NCI-H146 treated with DMSO at 0.1 percent for 48 hours (cell line): ENCODE measurements at regions not wholly inside any gene's neighbourhood (a gene's known extent, or its start where the extent isn't known, plus 50 kb on each side); places are given as distances from the start of the nearest gene placed in this dataset.
"Not testable (repeated sequence)": the region's sequence is repeated elsewhere in the genome, so short reads cannot be mapped to it uniquely, and the experiment has no call there.

Experiments
- DNase-seq: peaks from one replicate; lab custom pipeline; 2025; ENCODE audit not compliant: unreplicated experiment; lab: John Stamatoyannopoulos, UW

DNA sequence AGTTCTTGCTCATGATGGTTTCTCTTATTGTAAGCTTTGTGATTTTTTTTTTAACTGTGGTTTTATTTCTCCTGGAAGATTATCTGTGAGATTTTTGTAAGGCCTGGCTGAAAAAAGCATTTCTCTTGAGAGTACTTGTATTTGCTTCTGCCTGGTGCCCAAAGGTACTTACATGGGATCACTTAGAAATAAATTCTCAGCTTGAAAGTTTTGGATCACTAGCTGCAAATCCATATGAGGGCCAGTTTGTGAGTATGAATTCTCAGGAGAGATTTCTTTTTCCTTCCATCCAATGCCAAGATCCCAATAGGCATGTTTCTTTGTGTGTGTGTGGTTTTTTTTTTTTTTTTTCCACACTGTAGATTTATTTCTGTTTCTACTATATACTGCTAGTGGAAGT lies 1884.7 kb upstream of the PCDH7 start:
- DNase-seq, result no peak

DNA sequence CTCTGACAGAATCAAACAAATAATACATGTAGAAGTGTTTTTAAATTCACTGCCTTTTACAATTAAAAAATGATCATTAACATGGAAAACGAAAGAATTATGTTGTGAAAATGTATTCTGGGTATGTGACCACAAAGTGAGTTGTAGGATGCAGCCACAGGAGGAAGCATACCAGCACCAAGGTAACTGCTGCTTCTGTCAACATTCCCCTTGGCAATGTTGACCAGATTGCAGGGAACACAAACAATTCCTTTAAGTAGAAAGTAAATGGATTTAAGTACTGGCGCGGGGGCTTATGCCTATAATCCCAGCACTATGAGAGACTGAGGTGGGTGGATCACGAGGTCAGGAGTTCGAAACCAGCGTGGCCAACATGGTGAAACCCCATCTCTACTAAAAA lies 1877.9 kb upstream of the PCDH7 start:
- DNase-seq, result no peak

DNA sequence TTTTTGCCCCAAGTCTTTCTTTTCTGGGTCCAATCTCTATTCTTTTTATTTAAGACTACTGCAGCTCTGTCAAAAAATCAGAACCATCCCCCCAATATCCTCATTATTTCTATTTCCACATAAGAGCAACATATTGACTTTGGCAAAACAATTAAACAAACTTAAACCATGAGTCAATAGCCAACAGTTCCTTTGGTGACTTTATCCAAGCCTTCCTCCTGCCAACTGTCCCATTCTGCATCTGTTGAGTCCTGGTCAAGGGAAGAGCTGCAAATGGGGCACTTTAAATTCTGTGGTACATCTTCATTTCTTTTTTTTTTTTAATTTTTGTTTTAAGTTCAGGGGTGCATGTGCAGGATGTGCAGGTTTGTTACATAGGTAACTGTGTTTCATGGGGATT lies 1875.0 kb upstream of the PCDH7 start:
- DNase-seq, result no peak

DNA sequence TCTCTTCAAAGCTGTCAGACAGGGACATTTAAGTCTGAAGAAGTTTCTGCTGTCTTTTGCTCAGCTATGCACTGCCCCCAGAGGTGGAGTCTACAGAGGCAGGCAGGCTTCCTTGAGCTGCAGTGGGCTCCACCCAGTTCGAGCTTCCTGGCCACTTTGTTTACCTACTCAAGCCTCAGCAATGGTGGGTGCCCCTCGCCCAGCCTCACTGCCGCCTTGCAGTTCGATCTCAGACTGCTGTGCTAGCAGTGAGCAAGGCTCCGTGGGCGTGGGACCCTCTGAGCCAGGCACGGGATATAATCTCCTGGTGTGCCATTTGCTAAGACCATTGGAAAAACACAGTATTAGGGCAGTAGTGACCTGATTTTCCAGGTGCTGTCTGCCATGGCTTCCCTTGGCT lies 1863.1 kb upstream of the PCDH7 start:
- DNase-seq, result not testable (repeated sequence)

DNA sequence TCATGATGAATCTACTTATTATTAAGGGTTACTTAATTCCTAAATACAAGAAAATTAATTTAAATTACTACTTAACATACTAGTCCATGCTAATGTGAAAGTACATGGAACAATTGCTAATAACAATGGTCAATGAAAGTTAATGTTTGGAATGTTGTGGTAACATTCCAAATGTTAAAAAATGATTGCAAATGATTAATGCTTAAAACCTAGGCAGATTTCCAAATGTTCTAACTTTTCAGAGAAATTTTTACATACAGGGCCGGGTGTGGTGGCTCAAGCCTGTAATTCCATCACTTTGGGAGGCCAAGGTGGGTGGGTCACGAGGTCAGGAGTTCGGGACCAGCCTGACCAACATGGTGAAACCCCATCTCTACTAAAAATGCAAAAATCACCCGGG lies 1851.3 kb upstream of the PCDH7 start:
- no peak for DNase-seq

DNA sequence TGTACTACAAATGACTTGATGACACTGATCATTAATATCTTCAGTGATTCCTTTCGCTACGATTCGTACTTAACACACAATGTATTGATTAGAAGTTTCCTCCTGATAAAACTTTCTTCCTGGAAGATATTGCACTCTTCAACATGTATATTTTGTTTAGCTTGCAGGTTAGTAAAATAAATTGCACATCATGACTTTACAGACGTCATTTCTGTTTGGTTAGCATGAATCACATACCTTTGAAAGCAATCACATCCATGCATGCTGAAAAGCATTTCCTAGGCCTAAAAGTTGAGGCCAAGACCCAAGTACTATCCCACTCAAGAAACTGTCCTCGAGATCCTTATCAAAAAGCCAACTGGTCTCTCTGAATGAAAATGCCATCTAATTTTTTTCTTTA lies 1841.0 kb upstream of the PCDH7 start:
- DNase-seq, result no peak

DNA sequence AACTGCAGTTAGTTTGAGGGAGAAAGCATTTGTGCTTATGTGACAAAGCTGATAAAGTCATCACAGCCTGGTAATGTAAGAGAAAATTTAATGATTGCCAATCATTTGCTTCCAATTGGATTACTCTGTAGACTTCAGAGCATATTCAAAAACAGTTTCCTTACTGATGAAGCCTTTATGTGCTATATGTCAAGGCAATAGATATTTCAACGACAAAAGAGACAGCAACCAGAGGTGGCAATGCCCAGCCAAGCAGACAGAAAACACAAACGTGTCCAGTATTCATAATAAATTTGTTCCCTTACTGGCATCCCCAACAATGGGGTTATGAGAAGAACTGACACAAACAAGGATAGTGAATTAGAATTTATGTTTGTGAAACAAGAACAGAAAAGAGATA lies 1840.3 kb upstream of the PCDH7 start:
- no peak for DNase-seq

DNA sequence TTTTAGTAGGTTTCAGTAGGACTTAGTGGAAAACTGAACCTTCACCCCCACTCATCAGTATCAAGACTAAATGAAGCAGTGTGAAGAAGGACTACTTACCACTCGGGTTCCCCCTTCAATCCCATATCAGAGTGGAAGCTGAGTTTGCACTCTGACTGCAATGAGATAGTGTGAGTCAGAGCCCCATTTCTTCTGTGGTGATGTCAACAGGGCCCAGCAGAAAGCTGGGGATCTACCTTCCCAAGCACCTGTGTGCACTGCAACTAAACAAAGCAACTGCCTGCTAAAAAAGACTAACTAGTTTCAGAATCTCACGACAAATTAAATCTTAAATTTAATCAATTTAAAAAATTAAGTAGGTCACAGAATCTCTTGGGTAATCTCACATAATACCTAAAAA lies 1837.0 kb upstream of the PCDH7 start:
- DNase-seq, result no peak

DNA sequence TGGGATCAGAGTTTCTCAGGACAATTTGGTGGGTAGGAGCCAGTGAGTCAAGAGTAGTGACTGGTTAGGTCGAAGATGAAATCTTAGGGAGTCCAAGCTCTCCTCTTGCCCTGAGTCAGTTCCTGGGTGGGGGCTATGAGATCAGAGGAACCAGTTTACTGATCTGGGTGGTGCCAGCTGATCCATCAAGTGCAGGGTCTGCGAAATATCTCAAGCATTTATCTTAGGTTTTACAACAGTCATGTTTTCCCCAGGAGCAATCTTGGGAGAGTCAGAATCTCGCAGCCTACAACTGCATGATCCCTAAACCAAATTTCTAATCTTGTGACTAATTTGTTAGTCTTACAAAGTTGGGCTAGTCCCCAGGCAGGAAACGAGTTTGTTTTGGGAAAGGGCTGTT lies 1833.2 kb upstream of the PCDH7 start:
- no peak for DNase-seq

DNA sequence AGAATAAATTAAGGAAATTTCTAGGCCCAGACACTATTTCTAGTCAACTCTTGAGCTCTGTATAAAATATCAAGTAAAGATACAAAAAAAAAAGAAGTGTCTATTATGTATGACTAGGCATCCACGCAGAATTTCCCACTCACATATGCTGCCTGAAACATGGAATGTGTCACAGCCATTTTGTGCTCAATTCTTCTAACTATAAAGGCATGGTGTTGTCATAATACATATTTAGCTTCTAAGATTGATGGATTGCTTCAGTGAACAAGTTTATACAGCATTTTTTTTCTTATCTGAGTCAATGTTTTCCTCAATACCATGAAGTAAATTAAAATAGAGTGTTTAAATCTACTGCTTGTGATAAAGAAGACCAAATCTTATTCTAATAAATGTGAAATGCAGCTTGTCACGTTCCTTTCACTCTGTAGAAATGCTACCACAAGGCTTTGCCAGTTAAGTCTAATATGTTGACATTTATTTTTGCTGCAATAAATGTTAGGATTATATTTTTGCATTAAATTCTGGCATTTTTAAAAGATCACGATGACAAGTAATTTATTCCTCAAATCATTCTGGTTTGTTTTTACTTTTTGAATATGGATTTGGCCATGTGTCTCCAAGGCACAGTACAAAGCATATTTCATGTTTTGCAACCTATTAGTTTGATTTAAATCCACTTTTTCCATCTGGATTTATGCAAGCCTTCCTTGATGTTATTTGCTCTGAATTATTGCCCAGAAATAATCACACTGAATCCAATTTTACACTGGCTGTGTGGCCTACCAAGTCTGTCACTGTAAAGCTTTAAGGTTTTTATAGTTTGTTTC lies 1829.0 kb upstream of the PCDH7 start:
- DNase-seq, result no peak

DNA sequence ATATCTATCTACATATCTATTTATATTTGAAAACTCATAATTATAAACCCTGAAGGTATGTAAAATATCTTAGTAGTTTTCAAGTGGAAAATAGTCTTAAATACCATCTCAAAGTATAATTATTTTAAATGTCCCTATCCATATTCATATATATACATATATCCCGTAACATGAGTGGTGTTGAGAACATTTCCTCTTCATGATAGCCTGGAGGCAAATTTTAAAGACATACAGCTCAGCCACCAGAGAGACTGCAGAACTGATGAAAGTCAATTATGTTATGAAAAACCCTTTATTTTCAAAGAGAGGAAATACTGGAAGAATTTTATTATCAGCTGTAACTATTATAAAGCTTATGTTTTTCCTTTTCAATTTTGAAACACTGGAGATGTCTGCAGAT lies 1806.7 kb upstream of the PCDH7 start:
- no peak for DNase-seq

DNA sequence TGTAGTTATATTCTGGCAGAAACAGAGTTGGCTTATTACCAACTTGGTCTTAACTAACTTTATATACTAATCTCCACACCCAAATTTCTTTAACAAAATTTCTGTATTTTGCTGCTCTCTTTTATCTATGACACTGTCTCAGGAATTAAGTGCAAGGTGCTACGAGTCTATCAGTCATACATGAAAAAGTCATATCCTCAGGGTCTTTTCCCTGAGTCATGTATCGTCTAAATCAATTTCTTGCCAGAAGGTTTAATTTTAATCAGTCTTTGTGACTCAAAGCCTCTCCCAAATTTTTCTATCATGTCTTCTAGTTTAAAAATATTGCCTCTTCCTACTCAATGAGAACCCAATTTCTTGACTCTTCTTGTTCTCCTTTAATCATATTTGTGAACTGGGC lies 1803.6 kb upstream of the PCDH7 start:
- no peak for DNase-seq

DNA sequence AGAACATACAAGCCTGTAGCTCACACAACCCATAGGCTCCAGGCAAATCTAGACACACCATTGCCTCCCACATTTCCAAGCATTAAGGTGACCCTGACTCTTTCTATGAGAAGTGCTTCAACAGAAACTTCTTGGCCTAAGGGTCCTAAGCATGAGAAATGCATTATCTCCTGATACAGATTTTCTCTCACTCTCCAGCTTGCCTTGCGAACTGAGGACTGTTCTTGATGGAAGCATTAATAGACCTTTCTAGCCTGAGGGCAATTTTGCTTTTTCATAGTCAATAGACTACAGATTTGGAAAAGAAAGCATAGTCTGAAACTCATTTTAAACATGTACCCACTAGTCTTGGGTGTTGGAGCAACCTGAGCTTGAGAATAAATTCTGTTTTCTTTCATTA lies 1801.3 kb upstream of the PCDH7 start:
- no peak for DNase-seq

DNA sequence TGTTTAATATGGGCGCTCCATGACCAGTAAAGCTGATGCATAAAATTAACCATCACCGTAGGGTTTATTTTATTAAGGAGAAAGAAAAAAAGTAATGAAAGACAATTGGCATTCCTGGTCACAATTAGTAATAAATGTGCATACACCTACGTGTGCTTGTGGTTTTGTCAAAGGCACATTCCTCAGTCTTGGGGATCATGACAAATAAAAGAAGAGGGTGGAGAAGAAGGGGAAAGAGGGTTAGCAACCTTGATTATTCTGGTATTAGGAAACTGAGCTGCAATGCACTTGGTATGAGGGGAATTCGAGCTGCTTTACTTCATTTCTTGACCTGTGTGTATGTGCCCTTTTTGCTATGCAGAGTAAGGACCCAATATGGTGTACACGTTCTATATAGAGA lies 1798.3 kb upstream of the PCDH7 start:
- no peak for DNase-seq

DNA sequence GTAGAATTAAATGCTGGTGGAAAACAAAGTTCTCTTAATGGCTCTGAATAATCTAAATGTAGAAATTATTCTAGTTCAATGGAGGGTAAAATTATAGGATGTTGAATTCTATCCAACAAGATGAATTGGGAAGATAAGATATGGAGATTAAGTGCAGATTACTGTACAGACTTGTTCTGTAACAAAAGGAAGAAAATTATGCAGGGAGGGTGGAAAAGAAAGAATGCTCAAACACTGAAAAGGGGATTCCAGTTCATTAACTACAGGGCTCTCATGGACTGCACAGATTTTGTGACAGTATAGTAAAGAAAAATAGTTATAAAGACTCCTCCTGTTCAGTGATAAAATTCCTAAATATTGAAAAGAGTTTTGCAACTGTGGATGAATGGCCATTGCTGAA lies 1794.0 kb upstream of the PCDH7 start:
- no peak for DNase-seq

DNA sequence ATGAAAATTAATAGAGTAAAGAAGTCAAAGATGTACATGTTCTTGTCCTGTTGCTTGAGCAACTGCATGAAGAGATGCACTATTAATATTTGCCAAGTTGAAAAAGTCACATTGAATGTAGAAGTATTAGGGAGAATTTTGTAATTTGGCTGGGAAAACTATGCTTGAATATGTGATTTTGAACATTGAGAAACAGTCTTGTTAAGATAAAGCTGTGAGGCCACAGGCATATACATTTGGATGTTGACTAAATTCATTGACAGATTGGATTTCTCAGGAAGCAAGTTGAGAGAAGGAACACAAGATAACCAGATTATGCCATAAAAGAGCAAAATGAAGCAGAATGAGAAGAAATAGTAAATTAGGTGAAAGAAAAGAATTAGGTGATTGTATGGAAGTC lies 1777.5 kb upstream of the PCDH7 start:
- no peak for DNase-seq

DNA sequence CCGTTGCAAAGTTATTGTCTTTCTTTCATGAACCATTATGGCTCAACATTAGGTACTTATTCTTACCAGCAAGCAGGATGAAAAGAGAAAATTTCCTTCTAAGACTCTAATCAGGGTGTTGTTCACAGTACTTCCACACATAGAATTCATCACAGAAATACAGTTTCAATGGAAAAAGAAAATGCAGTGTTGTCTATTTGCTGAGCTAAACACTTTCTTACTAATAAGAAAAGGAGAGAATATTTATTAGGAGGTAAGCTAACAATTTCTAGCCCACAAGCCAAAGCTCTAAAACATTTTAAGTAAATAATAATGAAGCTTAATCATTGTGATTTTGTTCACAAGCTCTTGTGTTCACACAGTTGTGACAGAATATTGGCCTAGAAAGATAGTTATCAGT lies 1772.8 kb upstream of the PCDH7 start:
- DNase-seq, result no peak

DNA sequence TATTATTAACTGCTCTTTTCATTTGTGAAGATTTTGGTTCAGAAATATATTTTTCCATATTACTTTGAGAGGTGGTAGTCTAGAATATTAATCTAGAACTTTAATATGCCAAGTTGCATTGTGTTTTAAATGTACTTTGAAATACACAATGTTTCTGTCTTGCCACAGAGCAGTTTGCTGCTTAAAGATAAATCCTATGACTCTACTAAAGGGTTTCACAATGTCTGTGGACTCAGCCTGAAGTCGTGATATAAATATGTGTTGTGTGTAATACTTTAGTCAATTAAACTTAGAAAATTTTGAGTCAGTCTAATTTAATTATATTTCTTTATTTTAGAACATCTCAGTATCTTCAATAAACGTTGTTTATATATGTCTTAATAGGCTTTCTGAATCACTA lies 1771.7 kb upstream of the PCDH7 start:
- no peak for DNase-seq

DNA sequence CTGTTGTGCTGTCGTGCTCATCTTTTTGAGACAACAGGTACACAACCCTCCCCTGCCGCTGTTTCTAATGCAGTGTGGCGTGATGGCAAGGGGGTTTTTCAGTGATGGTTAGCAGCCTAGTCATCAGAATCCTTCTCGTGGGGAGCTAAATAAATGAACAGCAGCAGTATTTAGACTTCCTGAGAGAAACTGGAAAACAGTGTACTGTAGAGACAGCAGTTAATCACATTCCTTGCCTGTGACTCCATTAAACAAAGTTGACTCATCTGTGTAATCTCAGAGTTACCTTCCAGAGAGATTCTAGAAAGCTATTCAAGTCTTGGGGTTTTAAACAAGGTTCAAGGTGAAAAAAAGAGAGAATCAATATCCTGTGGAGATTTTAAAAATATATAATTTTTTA lies 1753.2 kb upstream of the PCDH7 start:
- DNase-seq, result no peak

DNA sequence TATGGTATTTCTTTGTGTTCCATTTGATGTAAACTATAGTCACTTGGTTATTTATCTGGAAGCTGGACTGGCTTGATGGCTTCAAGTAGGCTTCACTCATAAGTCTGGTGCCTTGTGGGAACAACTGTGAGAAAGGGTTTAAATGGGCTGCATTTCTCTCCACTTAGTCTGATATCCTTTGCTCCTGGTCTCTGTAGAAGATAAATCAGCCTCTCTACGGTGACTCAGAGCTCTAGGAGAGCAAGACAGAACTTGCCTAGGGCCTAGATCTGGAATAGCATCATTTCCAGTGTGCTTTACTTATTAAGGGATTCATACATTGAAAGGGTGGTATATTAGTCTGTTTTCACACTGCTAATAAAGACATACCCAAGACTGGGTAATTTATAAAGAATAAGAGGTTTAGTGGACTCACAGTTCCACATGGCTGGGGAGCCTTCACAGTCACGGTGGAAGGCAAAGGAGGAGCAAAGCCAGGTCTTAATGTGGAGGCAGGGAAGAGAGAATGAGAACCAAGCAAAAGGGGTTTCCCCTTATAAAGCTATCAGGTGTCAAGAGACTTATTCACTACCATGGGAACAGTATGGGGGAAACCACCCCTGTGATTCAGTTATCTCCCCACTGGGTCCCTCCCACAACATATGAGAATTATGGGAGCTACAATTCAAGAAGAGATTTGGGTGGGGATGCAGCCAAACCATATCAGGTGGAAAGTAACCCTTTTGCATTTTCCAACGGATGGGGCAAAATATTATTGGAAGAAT lies 1746.4 kb upstream of the PCDH7 start:
- DNase-seq, result no peak

DNA sequence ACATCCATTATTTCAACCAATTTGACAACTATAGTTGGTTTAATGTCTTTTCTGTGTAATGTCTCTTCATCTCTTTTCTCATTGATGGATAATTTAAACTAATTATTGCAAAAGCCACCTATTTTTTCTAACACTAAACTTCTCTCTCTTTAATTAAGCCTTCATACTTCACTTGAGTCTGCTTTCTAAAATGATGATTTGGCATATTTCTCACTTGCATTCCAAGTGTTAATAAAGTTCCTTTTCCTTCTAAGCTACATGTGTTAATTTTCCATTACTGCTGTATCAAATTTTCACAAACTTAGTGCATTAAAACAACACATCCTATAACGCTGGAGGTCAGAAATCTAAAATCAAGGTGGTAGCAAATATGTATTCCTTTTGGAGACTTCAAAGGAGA lies 1743.8 kb upstream of the PCDH7 start:
- DNase-seq, result no peak

DNA sequence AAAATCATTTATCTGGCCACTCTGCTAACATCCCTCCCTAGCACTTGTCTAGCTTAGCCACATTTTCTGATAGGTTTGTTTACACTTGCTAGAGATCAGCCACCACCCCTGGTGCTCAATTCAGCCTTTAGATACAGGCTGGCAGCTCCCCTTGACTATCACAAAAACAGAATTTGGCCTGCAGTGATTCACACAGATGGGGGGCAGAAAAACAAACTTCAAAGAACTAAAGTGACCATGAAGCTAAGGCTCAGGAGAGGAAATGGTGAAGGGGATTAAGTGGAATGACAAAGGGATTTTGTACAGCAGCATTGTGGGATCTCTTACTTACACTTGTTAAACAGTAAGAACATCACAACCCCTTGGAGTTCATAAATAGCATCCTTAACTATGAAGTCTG lies 1718.0 kb upstream of the PCDH7 start:
- DNase-seq, result no peak

DNA sequence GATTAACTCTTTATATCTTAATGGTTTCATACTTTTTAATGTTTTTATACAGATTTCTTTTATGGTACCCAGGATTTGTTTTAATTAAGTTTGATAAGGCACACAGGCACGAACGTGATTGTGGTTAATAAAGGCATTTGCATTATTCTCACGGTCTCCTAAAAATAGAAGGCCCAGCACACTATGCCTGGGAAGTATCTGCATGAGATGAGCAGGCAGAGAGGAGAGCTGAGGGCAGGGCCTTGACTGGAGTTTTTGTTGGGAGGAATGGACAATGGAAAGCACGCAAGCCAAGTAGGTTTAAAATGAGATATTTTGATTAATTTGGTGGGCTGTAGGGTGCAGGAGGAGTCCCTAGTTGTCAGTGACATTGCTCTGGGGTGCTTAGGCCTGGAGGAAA lies 1714.3 kb upstream of the PCDH7 start:
- DNase-seq, result no peak
